Chondrocyte (in vitro differentiated cells): ENCODE measurements at regions not wholly inside any gene's neighbourhood (a gene's known extent, or its start where the extent isn't known, plus 50 kb on each side); places are given as distances from the start of the nearest gene placed in this dataset.
A peak's percentile ranks its signal among the peaks of the same experiment; 100 is the strongest.

ENCODE experiments used
- DNase-seq: peaks from one replicate; pipeline ENCODE4 v3.0.0; 2021; ENCODE audit warnings: mixed read lengths, low spot score
- H3K27ac Mint-ChIP-seq: one replicate; pipeline ENCODE4 v1.8.0; 2021; ENCODE audit warnings: mild to moderate bottlenecking, moderate library complexity, mixed read lengths; ENCODE audit not compliant: unreplicated experiment
- H3K27me3 Mint-ChIP-seq: 2 replicates; pipeline ENCODE4 v1.8.0; 2021; ENCODE audit warnings: low read depth, mixed read lengths
- H3K36me3 Mint-ChIP-seq: 2 replicates; pipeline ENCODE4 v1.8.0; 2021; ENCODE audit warnings: low read depth, mixed read lengths
- H3K4me1 Mint-ChIP-seq: 2 replicates; pipeline ENCODE4 v1.8.0; 2021; ENCODE audit warnings: low read depth, mild to moderate bottlenecking, mixed read lengths
- H3K4me3 Mint-ChIP-seq: one replicate; pipeline ENCODE4 v1.8.0; 2021; ENCODE audit warnings: mild to moderate bottlenecking, moderate library complexity, mixed read lengths; ENCODE audit not compliant: unreplicated experiment
- H3K9me3 Mint-ChIP-seq: 2 replicates; pipeline ENCODE4 v1.8.0; 2021; ENCODE audit warnings: low read depth, mixed read lengths
- TF ChIP-seq, protein P1 (sequence below): fragments of 200-600 bp; sonication (generic); IDR thresholded peaks from 2 replicates; pipeline ENCODE4 v1.5.0; 2021; ENCODE audit warnings: antibody characterized with exemption, mild to moderate bottlenecking, moderate library complexity

DNA sequence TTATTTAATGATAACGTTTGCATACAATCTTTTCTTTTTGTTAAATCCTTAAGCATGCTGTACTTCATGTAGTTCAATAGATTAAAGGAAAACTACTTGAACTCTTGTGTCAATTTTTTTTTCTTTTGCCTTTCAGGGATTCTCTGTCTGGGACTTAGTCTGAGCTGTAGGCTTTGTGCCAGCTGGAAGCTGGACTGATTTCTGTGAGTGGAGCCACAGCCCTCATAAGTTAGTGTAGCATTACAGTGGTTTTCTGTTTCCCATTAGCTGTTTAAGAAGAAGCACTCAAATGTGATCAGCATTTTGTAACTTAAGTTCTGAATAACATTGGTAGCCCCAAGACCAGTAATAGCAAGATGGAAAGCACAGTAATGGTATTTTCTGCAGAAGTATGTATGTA, 330.6 kb upstream of the MEF2C start:
- H3K27ac Mint-ChIP-seq, result peak overlapping the region; percentile 53
- no peak overlapping the region for H3K4me3 Mint-ChIP-seq
- H3K36me3 Mint-ChIP-seq, result no peaks in the 10 kb centered on the region
- no peaks in the 10 kb centered on the region for H3K9me3 Mint-ChIP-seq
- no peaks in the 10 kb centered on the region for H3K27me3 Mint-ChIP-seq
- H3K4me1 Mint-ChIP-seq, result peaks cover 14% of the 10 kb centered on the region
- TF ChIP-seq, protein P1, sequence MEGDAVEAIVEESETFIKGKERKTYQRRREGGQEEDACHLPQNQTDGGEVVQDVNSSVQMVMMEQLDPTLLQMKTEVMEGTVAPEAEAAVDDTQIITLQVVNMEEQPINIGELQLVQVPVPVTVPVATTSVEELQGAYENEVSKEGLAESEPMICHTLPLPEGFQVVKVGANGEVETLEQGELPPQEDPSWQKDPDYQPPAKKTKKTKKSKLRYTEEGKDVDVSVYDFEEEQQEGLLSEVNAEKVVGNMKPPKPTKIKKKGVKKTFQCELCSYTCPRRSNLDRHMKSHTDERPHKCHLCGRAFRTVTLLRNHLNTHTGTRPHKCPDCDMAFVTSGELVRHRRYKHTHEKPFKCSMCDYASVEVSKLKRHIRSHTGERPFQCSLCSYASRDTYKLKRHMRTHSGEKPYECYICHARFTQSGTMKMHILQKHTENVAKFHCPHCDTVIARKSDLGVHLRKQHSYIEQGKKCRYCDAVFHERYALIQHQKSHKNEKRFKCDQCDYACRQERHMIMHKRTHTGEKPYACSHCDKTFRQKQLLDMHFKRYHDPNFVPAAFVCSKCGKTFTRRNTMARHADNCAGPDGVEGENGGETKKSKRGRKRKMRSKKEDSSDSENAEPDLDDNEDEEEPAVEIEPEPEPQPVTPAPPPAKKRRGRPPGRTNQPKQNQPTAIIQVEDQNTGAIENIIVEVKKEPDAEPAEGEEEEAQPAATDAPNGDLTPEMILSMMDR, result no peak
- DNase-seq, result no peak

DNA sequence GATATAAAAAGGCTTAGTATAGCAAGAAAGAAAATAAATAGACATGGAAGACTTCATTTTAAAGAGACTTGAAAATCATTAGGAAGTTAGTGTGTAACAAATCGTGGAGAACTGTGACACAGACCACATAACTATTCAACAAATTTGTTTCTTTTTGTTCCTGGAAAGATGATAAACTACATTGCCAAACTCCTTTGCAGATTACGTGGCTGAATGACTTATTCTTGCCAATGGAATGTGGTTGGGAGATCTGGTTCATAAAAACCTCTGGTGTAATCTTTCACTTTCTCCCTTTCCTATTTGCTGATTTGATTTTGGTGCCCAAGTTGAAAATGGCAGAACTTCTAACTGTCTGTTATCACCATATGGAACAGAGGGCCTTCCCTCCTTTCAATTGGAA, 328.9 kb upstream of the MEF2C start:
- Mint-ChIP-seq H3K4me1 (peaks cover 14% of the 10 kb centered on the region), H3K27me3 (no peaks in the 10 kb centered on the region), H3K36me3 (no peaks in the 10 kb centered on the region), H3K9me3 (no peaks in the 10 kb centered on the region), H3K27ac (peak overlapping the region; percentile 24), H3K4me3 (no peak overlapping the region)
- TF ChIP-seq, protein P1, result no peak
- DNase-seq, result no peak

DNA sequence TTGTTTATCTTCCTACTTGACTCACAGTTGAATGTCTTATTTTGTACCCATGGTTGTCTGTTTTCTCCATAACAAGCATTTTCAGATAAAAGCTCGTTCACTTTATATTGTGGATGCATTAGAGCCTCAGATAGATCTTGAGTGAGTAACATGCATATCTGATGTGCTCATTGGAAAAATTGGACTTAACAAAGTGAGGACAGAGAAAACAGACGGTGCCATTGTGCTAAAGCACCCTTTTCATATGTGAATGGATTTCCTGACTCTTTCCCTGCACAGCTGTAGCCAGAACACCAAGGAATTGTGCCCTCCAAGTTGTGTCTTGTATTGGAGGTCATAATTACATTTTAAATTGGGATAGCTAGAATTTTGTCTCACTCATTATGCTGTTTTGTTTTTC, 325.8 kb upstream of the MEF2C start:
- Mint-ChIP-seq H3K4me1 (peaks cover 23% of the 10 kb centered on the region), H3K36me3 (no peaks in the 10 kb centered on the region), H3K27ac (no peak overlapping the region), H3K27me3 (no peaks in the 10 kb centered on the region), H3K4me3 (no peak overlapping the region), H3K9me3 (no peaks in the 10 kb centered on the region)
- DNase-seq, result no peak
- TF ChIP-seq, protein P1, result no peak

DNA sequence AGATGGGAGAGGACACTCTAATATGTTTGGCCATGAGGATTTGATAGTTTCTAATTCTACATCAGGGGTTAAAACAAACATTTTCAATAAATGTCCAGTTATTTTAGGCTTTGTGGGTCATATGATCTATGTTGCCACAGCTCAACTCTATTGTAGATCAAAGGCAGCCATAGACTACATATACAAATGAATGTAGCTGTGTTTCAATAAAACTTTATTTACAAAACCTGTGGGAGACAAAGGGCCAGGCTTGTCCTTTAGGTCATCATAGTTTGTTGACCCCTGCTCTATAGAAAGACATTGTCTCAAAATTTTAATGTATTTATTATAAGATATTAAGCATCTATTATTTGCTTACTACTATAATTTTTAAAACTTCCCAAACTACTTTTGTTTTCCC, 325.4 kb upstream of the MEF2C start:
- Mint-ChIP-seq H3K27ac (no peak overlapping the region), H3K4me3 (no peak overlapping the region), H3K27me3 (no peaks in the 10 kb centered on the region), H3K36me3 (no peaks in the 10 kb centered on the region), H3K9me3 (no peaks in the 10 kb centered on the region), H3K4me1 (peaks cover 19% of the 10 kb centered on the region)
- no peak for DNase-seq
- TF ChIP-seq, protein P1, result no peak

DNA sequence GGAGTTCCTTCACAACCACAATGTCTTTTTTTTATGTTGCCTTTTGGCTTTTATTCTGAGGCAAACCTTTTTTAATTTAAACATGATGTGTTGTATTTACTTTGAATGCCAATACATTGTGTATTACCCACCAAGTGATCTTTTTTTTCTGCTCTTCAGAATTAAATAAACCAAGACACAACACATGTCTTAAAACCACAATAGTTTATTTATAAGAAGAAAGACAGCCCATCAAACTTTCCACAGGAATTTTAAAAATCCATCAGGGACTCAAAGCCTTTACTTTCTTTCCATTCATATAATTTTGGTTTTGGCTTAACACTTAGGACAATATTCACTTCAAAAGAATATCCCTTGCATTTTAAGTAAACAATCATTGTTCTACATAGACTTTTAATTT, 321.8 kb upstream of the MEF2C start:
- Mint-ChIP-seq H3K9me3 (peaks cover 6% of the 10 kb centered on the region), H3K4me3 (no peak overlapping the region), H3K27ac (no peak overlapping the region), H3K4me1 (peaks cover 10% of the 10 kb centered on the region), H3K27me3 (no peaks in the 10 kb centered on the region), H3K36me3 (peaks cover under 1% of the 10 kb centered on the region)
- TF ChIP-seq, protein P1, result no peak
- DNase-seq, result no peak
